IMR-90 (cell line): ENCODE measurements at regions not wholly inside any gene's neighbourhood (a gene's known extent, or its start where the extent isn't known, plus 50 kb on each side); places are given as distances from the start of the nearest gene placed in this dataset.

Experiments used
- BHLHE40 ChIP-seq: fragments of 150-350 bp; IDR thresholded peaks from 2 replicates; pipeline ENCODE4 v1.6.1; 2016; ENCODE audit warnings: mild to moderate bottlenecking, low read depth, low read length
- CEBPB ChIP-seq: IDR thresholded peaks from 2 replicates; pipeline ENCODE4 v1.6.1; 2012; ENCODE audit warnings: low read depth, low read length, improper control_type of control experiment
- CTCF ChIP-seq: conservative IDR thresholded peaks from 2 replicates; pipeline ENCODE4 v1.5.1; 2012; ENCODE audit warnings: mild to moderate bottlenecking, low read depth, low read length, improper control_type of control experiment
- ELK1 ChIP-seq: fragments of 150-350 bp; IDR thresholded peaks from 2 replicates; pipeline ENCODE4 v1.6.1; 2016; ENCODE audit warnings: low read depth, mild to moderate bottlenecking, low read length, moderate library complexity, borderline replicate concordance
- MAFK ChIP-seq: IDR thresholded peaks from 2 replicates; pipeline ENCODE4 v1.6.1; 2012; ENCODE audit warnings: low read depth, low read length, improper control_type of control experiment
- MAZ ChIP-seq: IDR thresholded peaks from 2 replicates; pipeline ENCODE4 v1.6.1; 2012; ENCODE audit warnings: low read depth, mild to moderate bottlenecking, low read length, improper control_type of control experiment, moderate library complexity, borderline replicate concordance
- MXI1 ChIP-seq: IDR thresholded peaks from 2 replicates; pipeline ENCODE4 v1.6.1; 2012; ENCODE audit warnings: low read depth, mild to moderate bottlenecking, low read length, moderate library complexity, borderline replicate concordance
- NFE2L2 ChIP-seq: fragments of 150-350 bp; IDR thresholded peaks from 2 replicates; pipeline ENCODE4 v1.6.1; 2016; ENCODE audit warnings: low read depth, mild to moderate bottlenecking, low read length
- POLR2A ChIP-seq: IDR thresholded peaks from 2 replicates; pipeline ENCODE4 v1.6.1; 2012; ENCODE audit warnings: mild to moderate bottlenecking, low read depth, low read length
- RAD21 ChIP-seq: IDR thresholded peaks from 2 replicates; pipeline ENCODE4 v1.6.1; 2012; ENCODE audit warnings: low read length, improper control_type of control experiment
- RFX5 ChIP-seq: IDR thresholded peaks from 2 replicates; pipeline ENCODE4 v1.8.0; 2012; ENCODE audit warnings: low read depth, mild to moderate bottlenecking, low read length, moderate library complexity
- SMC3 ChIP-seq: fragments of 150-350 bp; IDR thresholded peaks from 2 replicates; pipeline ENCODE4 v1.6.1; 2016; ENCODE audit warnings: low read depth, mild to moderate bottlenecking, antibody characterized with exemption, low read length, moderate library complexity
- USF2 ChIP-seq: fragments of 150-350 bp; IDR thresholded peaks from 2 replicates; pipeline ENCODE4 v1.6.1; 2017; ENCODE audit warnings: mild to moderate bottlenecking, antibody characterized with exemption, low read length, low read depth

GRCh38 chr15:95845862-95846515 lies 484.5 kb upstream of the NR2F2 start:
- TF ChIP-seq CTCF, result no peak
- TF ChIP-seq MAZ, result no peak
- TF ChIP-seq MAFK, result no peak
- no peak for TF ChIP-seq POLR2A
- TF ChIP-seq USF2, result no peak
- no peak for TF ChIP-seq MXI1
- no peak for TF ChIP-seq SMC3
- TF ChIP-seq RAD21, result no peak
- TF ChIP-seq BHLHE40, result peak; percentile 55
- no peak for TF ChIP-seq RFX5
- TF ChIP-seq CEBPB, result peak; percentile 40
- TF ChIP-seq NFE2L2, result no peak
- TF ChIP-seq ELK1, result no peak
